GM18511 (cell line): ENCODE measurements at regions not wholly inside any gene's neighbourhood (a gene's known extent, or its start where the extent isn't known, plus 50 kb on each side); places are given as distances from the start of the nearest gene placed in this dataset.
A peak's percentile ranks its signal among the peaks of the same experiment; 100 is the strongest.
"Not testable (repeated sequence)": the region's sequence is repeated elsewhere in the genome, so short reads cannot be mapped to it uniquely, and the experiment has no call there.

Source experiments
- ATAC-seq: cut with Tn5 transposase; IDR thresholded peaks from one replicate; pipeline ENCODE4 v1.9.1; 2021; ENCODE audit warnings: mild to moderate bottlenecking, moderate library complexity; ENCODE audit not compliant: unreplicated experiment

DNA sequence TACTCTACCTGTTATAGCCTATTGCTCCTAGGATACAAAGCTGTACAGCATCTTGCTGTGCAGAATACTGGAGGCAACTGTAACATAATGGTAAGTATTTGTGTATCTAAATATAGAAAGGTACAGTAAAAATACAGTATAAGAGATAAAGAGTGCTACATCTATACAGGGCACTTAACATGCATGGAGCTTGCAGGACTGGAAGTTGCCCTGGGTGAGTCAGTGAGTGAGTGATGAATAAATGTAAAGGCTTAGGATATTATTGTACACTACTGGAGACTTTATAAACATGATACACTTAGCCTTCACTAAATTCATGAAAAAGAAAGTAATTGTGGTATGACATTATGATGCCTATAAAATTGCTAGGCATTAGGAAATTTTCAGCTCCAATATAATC, 65.5 kb upstream of the OSMR start:
- no peak for ATAC-seq

DNA sequence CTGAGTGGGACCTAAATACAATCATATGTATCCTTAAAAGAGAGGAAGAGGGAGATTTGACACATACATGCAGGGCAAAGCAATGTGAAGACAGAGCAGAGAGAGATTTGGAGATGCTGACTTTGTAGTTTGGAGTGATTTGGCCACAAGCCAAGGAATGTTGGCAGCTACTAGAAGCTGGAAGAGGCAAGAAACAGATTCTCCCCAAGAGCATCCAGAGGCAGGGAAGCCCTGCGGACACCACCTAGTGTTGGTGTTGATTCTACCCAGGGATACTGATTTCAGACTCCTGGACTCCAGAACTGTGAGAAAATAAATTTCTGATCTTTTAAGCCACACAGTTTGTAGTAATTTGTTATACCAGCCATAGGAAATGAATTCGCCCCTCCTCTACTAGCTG, 64.9 kb upstream of the OSMR start:
- no peak for ATAC-seq

- peak; percentile 72 for ATAC-seq
Measured at GRCh38 chr5:38782180-38782835, 63.5 kb upstream of the OSMR start.

- no peak for ATAC-seq
Measured at GRCh38 chr5:38783011-38783561, 62.7 kb upstream of the OSMR start.

DNA sequence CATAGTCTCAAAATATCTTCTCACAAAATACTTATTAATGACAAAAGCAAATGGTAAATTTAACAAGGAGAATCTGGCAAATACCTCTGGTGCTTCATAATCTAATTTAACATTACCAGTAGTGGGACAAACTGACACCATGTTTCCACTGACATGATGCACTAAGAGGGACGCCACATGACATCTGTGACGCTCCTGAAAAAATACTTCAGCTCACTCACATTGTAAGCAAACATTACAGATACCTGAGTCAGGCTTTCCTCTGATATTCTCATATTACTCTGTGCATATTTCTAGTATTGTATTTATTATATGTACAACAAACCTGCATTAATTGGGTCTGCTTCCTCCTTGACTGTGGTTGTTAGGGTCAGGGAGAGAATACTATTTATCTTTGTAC, 56.7 kb upstream of the OSMR start:
- no peak for ATAC-seq

DNA sequence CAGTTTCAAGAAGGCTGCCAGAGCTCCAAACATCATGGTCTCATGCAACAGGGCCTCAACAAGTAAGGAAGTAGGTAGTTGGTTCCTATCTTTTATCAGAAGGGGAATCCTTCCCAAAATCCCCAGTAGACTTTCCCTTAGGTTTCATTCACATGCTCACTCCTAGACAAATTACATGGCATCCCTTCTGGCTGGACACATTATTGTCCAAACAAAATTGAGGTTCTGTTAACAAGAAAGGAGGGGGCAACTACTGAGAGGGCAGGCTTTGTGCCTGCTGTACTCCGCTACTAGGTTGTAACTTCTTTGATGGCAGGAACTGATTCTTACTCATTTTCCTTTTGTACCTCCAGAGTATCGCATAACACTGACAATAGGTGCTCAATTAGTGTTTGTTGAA, 56.0 kb upstream of the OSMR start:
- ATAC-seq = no peak

GRCh38 chr5:38790268-38790667, 55.5 kb upstream of the OSMR start:
- no peak for ATAC-seq

DNA sequence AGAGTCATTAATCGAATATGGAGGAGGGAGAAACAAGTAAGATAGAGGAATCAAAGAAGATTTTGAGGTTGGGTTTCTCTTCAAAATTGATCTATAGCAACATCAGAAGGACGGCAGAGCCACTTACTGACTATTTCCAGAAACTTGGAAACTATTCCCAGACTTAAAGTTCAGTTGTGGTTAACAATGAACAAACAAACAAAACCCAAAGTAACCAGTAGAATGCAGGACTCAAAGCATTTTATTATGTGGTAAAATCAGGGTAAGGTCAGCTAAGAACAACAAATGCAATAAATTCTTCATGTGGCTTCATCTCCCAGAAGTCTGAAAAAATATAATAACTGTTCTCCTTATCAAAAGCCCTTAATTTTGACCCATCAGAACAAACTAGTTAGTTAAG, 54.9 kb upstream of the OSMR start:
- ATAC-seq = no peak

DNA sequence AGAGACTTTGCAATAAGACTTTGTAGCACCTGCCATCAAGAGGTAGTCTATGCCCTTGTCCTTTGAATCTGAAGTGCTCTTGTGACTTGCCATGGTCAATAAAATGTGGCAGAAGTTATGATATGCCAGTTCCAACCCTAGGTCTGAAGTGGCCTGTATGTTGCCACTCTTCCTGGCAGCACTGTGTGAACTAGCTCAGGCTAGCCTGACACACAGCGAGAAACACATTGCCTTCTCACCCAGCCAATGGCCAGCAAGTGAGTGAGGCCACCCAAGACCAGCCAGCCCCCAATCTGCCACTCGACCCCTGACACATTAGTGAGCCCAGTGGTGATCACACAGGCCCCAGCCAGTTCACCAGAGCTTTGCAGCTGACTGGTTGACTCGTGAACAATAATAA, 52.7 kb upstream of the OSMR start:
- no peak for ATAC-seq

DNA sequence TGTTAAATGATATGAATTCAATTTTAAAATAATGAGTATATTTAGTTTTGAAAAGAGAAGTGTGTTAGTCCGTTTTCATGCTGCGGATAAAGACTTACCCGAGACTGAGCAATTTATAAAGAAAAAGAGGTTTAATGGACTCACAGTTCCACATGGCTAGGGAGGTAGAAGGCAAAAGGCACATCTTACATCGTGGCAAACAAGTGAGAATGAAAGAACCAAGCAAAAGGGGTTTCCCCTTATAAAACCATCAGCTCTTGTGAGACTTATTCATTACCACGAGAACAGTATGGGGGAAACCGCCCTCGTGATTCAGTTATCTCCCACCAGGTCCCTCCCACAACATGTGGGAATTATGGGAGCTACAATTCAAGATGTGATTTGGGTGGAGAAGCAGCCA, 51.8 kb upstream of the OSMR start:
- ATAC-seq = not testable (repeated sequence)

GRCh38 chr5:38794986-38795385, 50.8 kb upstream of the OSMR start:
- no peak for ATAC-seq

GRCh38 chr5:38795986-38796741, 49.6 kb upstream of the OSMR start:
- ATAC-seq = no peak
